Epithelial cell of esophagus (primary cell): ENCODE measurements at regions not wholly inside any gene's neighbourhood (a gene's known extent, or its start where the extent isn't known, plus 50 kb on each side); places are given as distances from the start of the nearest gene placed in this dataset.

Experiments
- DNase-seq: peaks from one replicate; pipeline ENCODE4 v3.0.0; 2010; ENCODE audit warnings: low read depth
- H3K4me3 ChIP-seq: 2 replicates; pipeline ENCODE4 v1.5.1; 2011; ENCODE audit warnings: mild to moderate bottlenecking, low read length, control low read depth
- TF ChIP-seq, protein P1 (sequence below): IDR thresholded peaks from 2 replicates; pipeline ENCODE4 v1.5.1; 2011; ENCODE audit warnings: low read depth, mild to moderate bottlenecking, low read length, control low read depth, inconsistent platforms; ENCODE audit not compliant: insufficient read depth; ENCODE audit errors: missing control alignments

DNA sequence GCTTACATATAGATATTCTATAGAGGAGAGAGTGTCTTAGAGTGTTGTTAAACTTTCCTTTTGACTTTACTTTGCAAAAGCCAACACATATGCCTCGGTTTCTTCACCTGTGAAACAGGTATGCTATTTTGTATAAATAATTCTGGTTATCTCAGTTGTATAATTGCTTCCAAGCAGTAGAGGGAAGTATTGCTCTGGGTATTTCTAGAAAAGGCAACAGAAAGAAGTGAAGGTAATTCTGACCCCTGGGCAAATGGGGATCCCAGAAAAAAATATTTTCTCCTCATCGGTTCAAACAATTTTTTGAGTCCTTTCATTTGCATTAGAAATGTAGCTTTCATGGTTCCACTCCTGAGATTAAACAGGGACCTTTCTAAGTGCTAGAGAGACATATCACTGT is 216.5 kb upstream of the SEMA6D start:
- no peak for DNase-seq
- TF ChIP-seq, protein P1, sequence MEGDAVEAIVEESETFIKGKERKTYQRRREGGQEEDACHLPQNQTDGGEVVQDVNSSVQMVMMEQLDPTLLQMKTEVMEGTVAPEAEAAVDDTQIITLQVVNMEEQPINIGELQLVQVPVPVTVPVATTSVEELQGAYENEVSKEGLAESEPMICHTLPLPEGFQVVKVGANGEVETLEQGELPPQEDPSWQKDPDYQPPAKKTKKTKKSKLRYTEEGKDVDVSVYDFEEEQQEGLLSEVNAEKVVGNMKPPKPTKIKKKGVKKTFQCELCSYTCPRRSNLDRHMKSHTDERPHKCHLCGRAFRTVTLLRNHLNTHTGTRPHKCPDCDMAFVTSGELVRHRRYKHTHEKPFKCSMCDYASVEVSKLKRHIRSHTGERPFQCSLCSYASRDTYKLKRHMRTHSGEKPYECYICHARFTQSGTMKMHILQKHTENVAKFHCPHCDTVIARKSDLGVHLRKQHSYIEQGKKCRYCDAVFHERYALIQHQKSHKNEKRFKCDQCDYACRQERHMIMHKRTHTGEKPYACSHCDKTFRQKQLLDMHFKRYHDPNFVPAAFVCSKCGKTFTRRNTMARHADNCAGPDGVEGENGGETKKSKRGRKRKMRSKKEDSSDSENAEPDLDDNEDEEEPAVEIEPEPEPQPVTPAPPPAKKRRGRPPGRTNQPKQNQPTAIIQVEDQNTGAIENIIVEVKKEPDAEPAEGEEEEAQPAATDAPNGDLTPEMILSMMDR, result no peak
- H3K4me3 ChIP-seq, result no peak overlapping the region

DNA sequence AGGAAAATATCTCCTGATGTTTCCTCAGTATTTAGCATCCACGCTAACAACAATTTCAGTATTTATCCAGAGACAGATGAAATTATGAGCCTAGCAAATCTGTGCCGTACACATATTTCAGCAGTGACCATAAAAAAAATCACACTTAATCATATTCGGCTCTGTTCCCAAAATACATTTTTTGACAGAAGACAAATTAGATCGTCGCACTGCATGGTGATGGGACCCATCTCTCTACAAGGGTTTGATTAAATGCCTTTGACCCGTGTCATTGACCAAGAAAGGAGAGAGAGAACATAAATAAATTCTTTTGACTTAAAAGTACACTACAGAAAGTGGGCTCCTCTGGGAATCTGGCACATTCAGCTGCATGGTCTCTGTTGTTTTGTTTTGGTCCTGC is 215.3 kb upstream of the SEMA6D start:
- no peak overlapping the region for H3K4me3 ChIP-seq
- TF ChIP-seq, protein P1, result no peak
- DNase-seq, result no peak

DNA sequence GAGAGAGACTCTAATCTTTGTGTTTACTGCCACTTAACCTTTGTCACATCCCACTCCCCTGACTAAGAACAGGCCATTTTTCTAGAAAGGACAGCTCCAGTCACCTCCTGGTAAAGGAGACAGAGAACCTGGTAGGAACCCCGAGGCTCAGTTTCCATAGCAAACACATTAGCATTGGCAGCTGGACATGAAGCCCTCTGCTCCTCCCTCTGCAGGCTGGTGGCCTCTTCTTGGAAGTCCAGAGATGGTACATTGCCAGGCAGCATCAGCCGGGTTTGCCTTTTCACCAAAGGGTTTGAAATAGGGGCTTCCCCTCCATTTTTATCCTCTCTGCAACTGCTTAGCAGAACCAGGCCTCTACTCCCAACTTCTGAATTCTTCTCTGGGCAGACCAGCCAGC is 213.4 kb upstream of the SEMA6D start:
- DNase-seq, result no peak
- TF ChIP-seq, protein P1, result no peak

DNA sequence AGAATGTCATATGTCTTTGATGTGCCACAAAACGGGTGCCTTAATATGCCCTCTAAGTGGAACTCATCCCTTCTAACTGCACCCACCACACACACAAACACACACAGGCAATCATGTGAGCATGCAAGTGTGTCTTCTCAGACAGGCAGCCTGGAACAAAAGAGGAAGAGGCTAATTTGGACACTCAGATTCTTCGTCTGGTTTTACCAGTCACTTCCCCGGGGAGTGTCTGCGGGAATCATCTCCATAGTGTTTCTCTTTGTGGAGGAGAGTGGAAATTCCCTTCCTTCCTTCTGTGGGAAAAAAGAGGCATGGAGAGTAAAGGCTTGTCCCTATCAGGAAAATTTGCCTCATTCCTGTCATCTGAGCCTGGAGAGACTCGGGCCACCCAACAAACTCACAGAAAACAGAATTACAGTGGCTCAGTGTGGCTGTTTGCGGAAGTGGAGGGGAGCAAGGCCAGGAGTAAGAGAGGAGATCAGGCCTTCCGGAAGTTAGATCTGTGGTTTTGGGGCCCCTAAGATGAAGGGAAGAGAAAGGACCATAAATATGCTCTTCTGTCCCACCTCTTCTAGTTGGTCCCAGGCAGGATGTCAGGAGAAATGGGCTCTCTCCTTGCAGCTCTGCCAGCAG is 212.6 kb upstream of the SEMA6D start:
- no peak overlapping the region for H3K4me3 ChIP-seq
- no peak for DNase-seq
- TF ChIP-seq, protein P1, result no peak

More for the DNA sequence above, 213.4 kb upstream of the SEMA6D start:
- no peak overlapping the region for H3K4me3 ChIP-seq

DNA sequence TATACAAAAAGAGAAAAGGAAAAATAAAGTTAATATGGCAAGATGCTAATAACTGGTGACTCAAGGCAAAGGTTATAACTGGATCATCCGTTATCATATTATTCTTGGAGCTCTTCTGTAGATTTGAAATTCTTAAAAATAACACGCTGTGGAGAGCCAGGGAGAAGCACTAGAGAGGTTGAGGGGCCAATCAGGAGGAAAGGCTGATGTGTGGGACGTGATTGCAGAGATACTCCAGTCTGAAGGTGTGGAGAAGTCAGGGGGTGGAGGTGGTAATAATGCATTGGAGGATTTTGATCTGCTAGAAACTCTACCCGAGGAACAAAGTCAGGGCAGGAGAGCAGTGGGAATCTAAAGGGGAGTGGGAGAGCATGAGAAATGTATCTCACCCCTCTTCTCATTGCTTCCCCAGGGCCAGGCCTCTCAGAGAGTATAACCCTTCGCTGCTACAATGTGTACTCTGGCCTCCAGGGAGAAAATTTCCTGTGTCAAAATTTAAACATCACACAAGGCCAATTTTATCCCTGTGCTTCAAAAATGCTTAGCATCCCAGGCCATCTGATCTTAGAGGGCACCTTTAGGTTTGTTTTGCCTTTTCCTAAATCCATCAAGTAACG is 211.5 kb upstream of the SEMA6D start:
- DNase-seq, result no peak
- H3K4me3 ChIP-seq, result no peak overlapping the region
- TF ChIP-seq, protein P1, result no peak

DNA sequence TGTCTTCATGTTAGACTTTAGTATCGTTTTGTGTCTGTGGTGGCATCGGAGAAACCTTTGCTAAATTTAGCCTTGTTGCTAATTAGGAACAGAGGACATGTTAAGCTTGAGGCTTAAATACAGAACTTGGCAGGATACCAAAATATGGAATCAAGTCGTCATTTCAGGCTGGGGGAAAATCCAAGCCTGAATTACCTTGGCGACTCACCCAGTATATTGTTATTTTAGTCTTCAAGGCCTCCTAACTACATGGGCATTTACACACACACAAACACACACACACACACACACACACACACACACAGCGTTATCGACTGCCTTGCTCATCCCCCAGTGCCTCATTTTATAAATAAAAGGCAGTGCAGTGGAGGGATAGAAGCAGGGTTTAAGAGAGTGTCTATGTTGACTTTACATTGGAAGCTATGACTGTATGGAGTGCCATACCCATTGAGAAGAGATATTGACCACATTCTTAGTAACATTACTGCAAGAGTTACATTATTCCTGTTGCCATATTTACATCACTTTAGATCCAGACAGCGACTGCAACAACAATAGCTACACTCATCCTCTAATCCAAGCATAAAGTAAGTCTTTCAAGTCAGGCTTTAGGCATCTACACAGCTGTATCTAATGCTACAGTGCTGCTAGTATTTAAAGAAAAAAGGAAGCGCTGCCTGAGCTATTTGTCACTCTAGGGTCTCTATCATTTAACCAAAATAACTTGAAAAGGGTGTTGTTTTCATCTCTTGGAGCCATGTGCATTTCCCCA is 210.8 kb upstream of the SEMA6D start:
- DNase-seq, result peak; percentile 29
- no peak overlapping the region for H3K4me3 ChIP-seq
- TF ChIP-seq, protein P1, result no peak
